IPS-NIHi7 (cell line): ENCODE measurements at regions not wholly inside any gene's neighbourhood (a gene's known extent, or its start where the extent isn't known, plus 50 kb on each side); places are given as distances from the start of the nearest gene placed in this dataset.

Experiments
- DNase-seq: peaks from one replicate; pipeline ENCODE4 v3.0.0; 2012; ENCODE audit warnings: mixed read lengths; ENCODE audit errors: extremely low spot score

GRCh38 chr18:27483276-27483675 is 298.2 kb upstream of the CHST9 start:
- no peak for DNase-seq

GRCh38 chr18:27478459-27478858 is 293.4 kb upstream of the CHST9 start:
- DNase-seq: no peak

GRCh38 chr18:27473318-27473717 is 288.2 kb upstream of the CHST9 start:
- DNase-seq: no peak

GRCh38 chr18:27467073-27467472 is 282.0 kb upstream of the CHST9 start:
- DNase-seq: no peak

GRCh38 chr18:27461957-27462356 is 276.8 kb upstream of the CHST9 start:
- DNase-seq: no peak

- DNase-seq: no peak
Observed at GRCh38 chr18:27449104-27449503, 264.0 kb upstream of the CHST9 start.

GRCh38 chr18:27447930-27448329 is 262.8 kb upstream of the CHST9 start:
- no peak for DNase-seq

- DNase-seq: no peak
Observed at GRCh38 chr18:27447451-27447881, 262.4 kb upstream of the CHST9 start.

GRCh38 chr18:27430595-27430994 is 245.5 kb upstream of the CHST9 start:
- no peak for DNase-seq

GRCh38 chr18:27428716-27429475 is 243.8 kb upstream of the CHST9 start:
- DNase-seq: no peak

GRCh38 chr18:27428120-27428519 is 243.0 kb upstream of the CHST9 start:
- peak; percentile 38 for DNase-seq

GRCh38 chr18:27423581-27423980 is 238.5 kb upstream of the CHST9 start:
- no peak for DNase-seq

- DNase-seq: no peak
Observed at GRCh38 chr18:27419646-27420045, 234.5 kb upstream of the CHST9 start.

- no peak for DNase-seq
Observed at GRCh38 chr18:27415495-27415894, 230.4 kb upstream of the CHST9 start.

- no peak for DNase-seq
Observed at GRCh38 chr18:27414682-27415081, 229.6 kb upstream of the CHST9 start.

- DNase-seq: no peak
Observed at GRCh38 chr18:27413495-27414401, 228.6 kb upstream of the CHST9 start.

- no peak for DNase-seq
Observed at GRCh38 chr18:27412556-27412955, 227.4 kb upstream of the CHST9 start.

GRCh38 chr18:27411911-27412310 is 226.8 kb upstream of the CHST9 start:
- no peak for DNase-seq

- no peak for DNase-seq
Observed at GRCh38 chr18:27411013-27411412, 225.9 kb upstream of the CHST9 start.

- DNase-seq: no peak
Observed at GRCh38 chr18:27404855-27405254, 219.7 kb upstream of the CHST9 start.

- peak; percentile 76 for DNase-seq
Observed at GRCh38 chr18:27400001-27400400, 214.9 kb upstream of the CHST9 start.

GRCh38 chr18:27395752-27396151 is 210.6 kb upstream of the CHST9 start:
- DNase-seq: no peak

GRCh38 chr18:27394687-27395086 is 209.6 kb upstream of the CHST9 start:
- no peak for DNase-seq
